Tibial nerve (tissue), 3 donors: ENCODE measurements at regions not wholly inside any gene's neighbourhood (a gene's known extent, or its start where the extent isn't known, plus 50 kb on each side); places are given as distances from the start of the nearest gene placed in this dataset.

ENCODE experiments used
- CTCF ChIP-seq, 5 experiments: fragments of 200-600 bp in 3 of 5; fragments of 450-650 bp in 2 of 5; sonication (generic) in 3 of 5; IDR thresholded peaks; one replicate each; pipeline ENCODE4 v1.5.1; 2016 to 2019; ENCODE audit warnings: antibody characterized with exemption in 5 of 5, mild to moderate bottlenecking in 3 of 5, moderate library complexity in 2 of 5
- POLR2A ChIP-seq, 2 donors: fragments of 450-650 bp; IDR thresholded peaks; one replicate each; pipeline ENCODE4 v1.6.1; 2017; ENCODE audit warnings: antibody characterized with exemption in 2 of 2, mild to moderate bottlenecking in 2 of 2, moderate library complexity in 2 of 2

DNA sequence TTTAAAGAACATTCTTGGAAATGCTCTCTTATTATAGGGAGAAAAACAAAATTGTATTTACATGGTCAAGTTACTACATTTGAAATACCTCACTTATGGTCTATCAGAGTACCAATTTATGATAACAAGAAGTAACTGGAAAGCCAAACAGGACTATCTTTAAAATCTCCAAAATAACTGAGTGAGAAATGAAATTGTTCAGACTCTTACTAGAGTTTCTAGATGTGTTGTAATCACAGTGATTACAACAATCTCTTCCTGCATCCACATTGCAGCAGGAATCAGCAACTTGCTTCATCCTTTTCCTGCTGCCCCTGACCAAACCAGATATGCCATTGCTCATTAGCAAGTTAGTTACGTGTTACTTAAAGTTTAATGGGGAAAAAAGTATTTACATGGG, 245.2 kb upstream of the SMIM31 start:
- TF ChIP-seq CTCF (IDR thresholded peaks at IDR 0.05) (no peak), POLR2A (IDR thresholded peaks at IDR 0.05) (no peak)
